ENCODE measurements at regions not wholly inside any gene's neighbourhood (a gene's known extent, or its start where the extent isn't known, plus 50 kb on each side); places are given as distances from the start of the nearest gene placed in this dataset.

DNA sequence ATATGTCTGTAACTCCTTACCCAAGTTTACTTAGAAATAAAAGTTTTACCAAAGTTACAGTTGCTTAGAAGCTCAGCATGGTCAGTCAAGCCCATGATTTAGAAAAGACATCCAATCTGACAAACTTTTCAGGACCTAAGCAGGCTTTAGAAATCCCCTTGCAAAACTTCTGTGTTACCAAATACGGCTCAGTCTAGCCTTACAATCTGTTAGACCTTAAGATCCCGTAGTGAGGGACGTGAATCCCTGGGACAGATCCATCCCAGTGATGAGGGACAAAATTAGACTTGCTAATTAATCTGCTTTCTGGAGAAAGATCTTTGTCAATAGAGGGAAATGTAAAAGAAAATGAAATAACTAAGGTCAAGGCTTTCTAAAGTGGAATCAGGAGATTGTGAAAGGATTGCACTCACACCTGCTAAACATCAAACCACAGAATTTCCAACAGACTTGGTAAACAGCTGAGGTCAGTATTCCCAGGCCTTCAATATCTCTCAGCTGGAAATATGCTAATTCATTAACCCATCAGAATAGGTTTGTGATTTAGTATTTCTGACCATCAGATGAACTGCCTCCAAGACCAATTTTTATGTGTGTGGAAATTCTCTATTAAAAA lies 375.3 kb downstream of the DUSP10 start:
- no peak overlapping the region for H3K27ac ChIP-seq (ENCODE audit: low read depth in 1 of 3, low read length in 2 of 3)
- no peaks in the 10 kb centered on the region for H3K36me3 ChIP-seq (ENCODE audit: control insufficient read depth in 3 of 3, insufficient read depth in 2 of 3, low read depth in 1 of 3, low read length in 3 of 3)
- FAIRE-seq: no peak
- no peaks in the 10 kb centered on the region for H3K4me1 ChIP-seq (ENCODE audit: control insufficient read depth in 3 of 3, insufficient read depth in 2 of 3, low read depth in 1 of 3, low read length in 2 of 3)
- H3K9me3 ChIP-seq (ENCODE audit: control insufficient read depth in 2 of 2, insufficient read depth in 1 of 2, low read depth in 1 of 2, low read length in 1 of 2): no peaks in the 10 kb centered on the region
- no peaks in the 10 kb centered on the region for H3K27me3 ChIP-seq (ENCODE audit: control insufficient read depth in 3 of 3, insufficient read depth in 3 of 3, low read length in 3 of 3)
- 64 to 80% (median 72%) methylated on average over 3 of the region's 3 CpGs for WGBS, 3 donors
- H3K4me3 ChIP-seq (ENCODE audit: low read depth in 1 of 3, low read length in 3 of 3): no peak overlapping the region
- DNase-seq: no peak

GRCh38 chr1:221371705-221372104 lies 370.2 kb downstream of the DUSP10 start:
- FAIRE-seq (no peak), DNase-seq (no peak)
- Histone ChIP-seq H3K4me3 (ENCODE audit: low read depth in 1 of 3, low read length in 3 of 3) (no peak overlapping the region), H3K36me3 (ENCODE audit: control insufficient read depth in 3 of 3, insufficient read depth in 2 of 3, low read depth in 1 of 3, low read length in 3 of 3) (no peaks in the 10 kb centered on the region), H3K27me3 (ENCODE audit: control insufficient read depth in 3 of 3, insufficient read depth in 3 of 3, low read length in 3 of 3) (peaks cover 0 to 2% (median 0%) of the 10 kb centered on the region in 3 donors), H3K9me3 (ENCODE audit: control insufficient read depth in 2 of 2, insufficient read depth in 1 of 2, low read depth in 1 of 2, low read length in 1 of 2) (no peaks in the 10 kb centered on the region), H3K27ac (ENCODE audit: low read depth in 1 of 3, low read length in 2 of 3) (no peak overlapping the region), H3K4me1 (ENCODE audit: control insufficient read depth in 3 of 3, insufficient read depth in 2 of 3, low read depth in 1 of 3, low read length in 2 of 3) (no peaks in the 10 kb centered on the region)
- 59 to 68% (median 63%) methylated on average over 3 of the region's 3 CpGs for WGBS, 3 donors

- H3K36me3 ChIP-seq (ENCODE audit: control insufficient read depth in 3 of 3, insufficient read depth in 2 of 3, low read depth in 1 of 3, low read length in 3 of 3): no peaks in the 10 kb centered on the region
- H3K27me3 ChIP-seq (ENCODE audit: control insufficient read depth in 3 of 3, insufficient read depth in 3 of 3, low read length in 3 of 3): peaks cover 0 to 2% (median 0%) of the 10 kb centered on the region in 3 donors
- H3K9me3 ChIP-seq (ENCODE audit: control insufficient read depth in 2 of 2, insufficient read depth in 1 of 2, low read depth in 1 of 2, low read length in 1 of 2): no peaks in the 10 kb centered on the region
- H3K4me3 ChIP-seq (ENCODE audit: low read depth in 1 of 3, low read length in 3 of 3): no peak overlapping the region
- DNase-seq (no peak), FAIRE-seq (no peak)
- 90 to 97% (median 90%) methylated on average over 1 of the region's 1 CpG for WGBS, 3 donors
- H3K4me1 ChIP-seq (ENCODE audit: control insufficient read depth in 3 of 3, insufficient read depth in 2 of 3, low read depth in 1 of 3, low read length in 2 of 3): no peaks in the 10 kb centered on the region
- no peak overlapping the region for H3K27ac ChIP-seq (ENCODE audit: low read depth in 1 of 3, low read length in 2 of 3)
These were observed 368.1 kb downstream of the DUSP10 start for GRCh38 chr1:221373795-221374194.

GRCh38 chr1:221376286-221376685 lies 365.6 kb downstream of the DUSP10 start:
- no peak for DNase-seq
- 75% methylated on average over 5 of the region's 5 CpGs for WGBS, 3 donors
- H3K9me3 ChIP-seq (ENCODE audit: control insufficient read depth in 2 of 2, insufficient read depth in 1 of 2, low read depth in 1 of 2, low read length in 1 of 2): no peaks in the 10 kb centered on the region
- peaks cover 0 to 2% (median 0%) of the 10 kb centered on the region in 3 donors for H3K27me3 ChIP-seq (ENCODE audit: control insufficient read depth in 3 of 3, insufficient read depth in 3 of 3, low read length in 3 of 3)
- H3K36me3 ChIP-seq (ENCODE audit: control insufficient read depth in 3 of 3, insufficient read depth in 2 of 3, low read depth in 1 of 3, low read length in 3 of 3): no peaks in the 10 kb centered on the region
- no peak for FAIRE-seq
- no peak overlapping the region for H3K4me3 ChIP-seq (ENCODE audit: low read depth in 1 of 3, low read length in 3 of 3)
- H3K27ac ChIP-seq (ENCODE audit: low read depth in 1 of 3, low read length in 2 of 3): no peak overlapping the region
- H3K4me1 ChIP-seq (ENCODE audit: control insufficient read depth in 3 of 3, insufficient read depth in 2 of 3, low read depth in 1 of 3, low read length in 2 of 3): no peaks in the 10 kb centered on the region

DNA sequence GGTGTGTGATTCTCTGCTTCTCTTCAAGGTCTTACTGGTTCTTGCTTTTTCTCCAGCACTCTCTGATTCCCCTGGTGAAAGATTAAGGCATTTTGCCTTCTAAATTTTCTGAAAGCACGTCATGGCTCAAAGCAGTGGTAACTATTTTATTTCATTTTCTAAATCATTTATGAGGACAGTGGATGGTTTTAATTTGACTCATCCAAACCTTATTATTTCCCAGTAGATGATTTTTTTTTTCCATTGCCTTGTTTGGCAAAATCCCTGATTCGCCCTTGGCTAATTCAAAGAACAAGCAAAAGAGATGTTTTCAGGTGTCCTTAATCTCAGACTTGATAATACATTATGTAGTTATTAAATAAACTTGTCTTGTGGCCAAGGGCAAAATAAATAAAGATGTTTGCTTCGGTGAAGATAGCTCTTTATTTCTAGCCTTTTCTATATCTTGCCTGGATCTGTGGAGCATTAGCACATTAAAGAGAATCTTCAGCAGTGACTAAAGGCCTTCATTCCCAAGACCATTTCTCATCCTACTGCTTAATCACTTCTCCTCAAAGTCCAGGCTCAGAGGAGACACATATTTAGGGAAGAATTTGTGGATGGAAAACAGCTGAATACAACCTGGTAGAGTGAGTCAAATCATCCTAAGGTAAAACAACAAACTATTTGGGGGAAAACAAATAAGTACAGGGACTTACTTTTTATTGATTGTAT lies 359.8 kb downstream of the DUSP10 start:
- Histone ChIP-seq H3K36me3 (ENCODE audit: control insufficient read depth in 3 of 3, insufficient read depth in 2 of 3, low read depth in 1 of 3, low read length in 3 of 3) (no peaks in the 10 kb centered on the region), H3K27ac (ENCODE audit: low read depth in 1 of 3, low read length in 2 of 3) (no peak overlapping the region), H3K4me1 (ENCODE audit: control insufficient read depth in 3 of 3, insufficient read depth in 2 of 3, low read depth in 1 of 3, low read length in 2 of 3) (no peaks in the 10 kb centered on the region), H3K27me3 (ENCODE audit: control insufficient read depth in 3 of 3, insufficient read depth in 3 of 3, low read length in 3 of 3) (no peaks in the 10 kb centered on the region), H3K4me3 (ENCODE audit: low read depth in 1 of 3, low read length in 3 of 3) (no peak overlapping the region), H3K9me3 (ENCODE audit: control insufficient read depth in 2 of 2, insufficient read depth in 1 of 2, low read depth in 1 of 2, low read length in 1 of 2) (no peaks in the 10 kb centered on the region)
- FAIRE-seq: no peak
- DNase-seq: no peak
- 66 to 78% (median 76%) methylated on average over 3 of the region's 3 CpGs for WGBS, 3 donors

DNA sequence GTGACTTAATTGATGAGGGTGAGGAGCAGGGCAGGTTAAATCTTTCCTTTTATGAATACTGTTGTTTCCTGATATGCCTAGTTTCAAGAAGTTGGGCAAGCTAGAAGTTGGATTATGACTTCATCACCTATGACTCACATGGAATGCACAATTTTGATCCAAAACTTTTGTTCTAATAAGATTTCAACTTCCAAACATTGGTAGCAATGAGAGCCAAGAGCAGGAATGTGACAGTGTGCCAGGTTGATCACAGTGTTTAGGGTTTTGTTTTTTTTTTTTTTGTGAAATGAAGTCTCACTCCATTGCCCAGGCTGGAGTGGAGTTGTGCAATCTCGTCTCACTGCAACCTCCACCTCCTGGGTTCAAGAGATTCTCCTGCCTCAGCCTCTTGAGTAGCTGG lies 349.4 kb downstream of the DUSP10 start:
- WGBS, 3 donors: 75 to 80% (median 79%) methylated on average over 1 of the region's 1 CpG
- Histone ChIP-seq H3K9me3 (ENCODE audit: control insufficient read depth in 2 of 2, insufficient read depth in 1 of 2, low read depth in 1 of 2, low read length in 1 of 2) (peaks cover 0 to 9% of the 10 kb centered on the region in 2 donors), H3K4me3 (ENCODE audit: low read depth in 1 of 3, low read length in 3 of 3) (no peak overlapping the region), H3K27ac (ENCODE audit: low read depth in 1 of 3, low read length in 2 of 3) (no peak overlapping the region), H3K4me1 (ENCODE audit: control insufficient read depth in 3 of 3, insufficient read depth in 2 of 3, low read depth in 1 of 3, low read length in 2 of 3) (no peaks in the 10 kb centered on the region), H3K27me3 (ENCODE audit: control insufficient read depth in 3 of 3, insufficient read depth in 3 of 3, low read length in 3 of 3) (no peaks in the 10 kb centered on the region), H3K36me3 (ENCODE audit: control insufficient read depth in 3 of 3, insufficient read depth in 2 of 3, low read depth in 1 of 3, low read length in 3 of 3) (no peaks in the 10 kb centered on the region)
- DNase-seq (no peak), FAIRE-seq (no peak)

DNA sequence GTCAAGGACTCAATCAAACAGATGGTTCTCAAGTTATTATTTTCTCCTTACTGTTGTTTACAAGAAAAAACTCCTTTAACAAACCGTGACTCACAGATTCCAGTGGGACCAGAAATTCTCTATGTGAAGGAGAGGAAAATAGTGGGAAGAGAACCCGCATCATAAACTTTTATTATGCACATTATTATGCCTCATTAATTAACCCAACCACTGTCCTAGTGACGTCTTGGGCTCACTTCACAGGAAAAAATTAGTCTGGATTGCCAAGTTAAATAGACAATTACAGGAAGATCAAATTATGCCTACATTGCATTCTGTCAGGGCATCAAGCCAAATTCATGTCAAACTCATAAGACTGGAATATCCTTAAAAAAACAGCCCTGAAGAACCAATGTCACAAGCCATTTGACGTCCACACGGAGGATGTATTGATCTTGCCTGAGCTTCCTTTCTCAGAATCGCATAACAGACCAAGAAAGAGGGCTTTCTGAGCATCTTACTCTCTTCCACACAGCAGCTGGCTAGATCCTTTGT lies 347.8 kb downstream of the DUSP10 start:
- Histone ChIP-seq H3K36me3 (ENCODE audit: control insufficient read depth in 3 of 3, insufficient read depth in 2 of 3, low read depth in 1 of 3, low read length in 3 of 3) (no peaks in the 10 kb centered on the region), H3K4me1 (ENCODE audit: control insufficient read depth in 3 of 3, insufficient read depth in 2 of 3, low read depth in 1 of 3, low read length in 2 of 3) (no peaks in the 10 kb centered on the region), H3K4me3 (ENCODE audit: low read depth in 1 of 3, low read length in 3 of 3) (no peak overlapping the region), H3K9me3 (ENCODE audit: control insufficient read depth in 2 of 2, insufficient read depth in 1 of 2, low read depth in 1 of 2, low read length in 1 of 2) (peaks cover 0 to 13% of the 10 kb centered on the region in 2 donors), H3K27ac (ENCODE audit: low read depth in 1 of 3, low read length in 2 of 3) (no peak overlapping the region), H3K27me3 (ENCODE audit: control insufficient read depth in 3 of 3, insufficient read depth in 3 of 3, low read length in 3 of 3) (no peaks in the 10 kb centered on the region)
- WGBS, 3 donors: 60 to 65% (median 65%) methylated on average over 6 of the region's 6 CpGs
- FAIRE-seq (no peak), DNase-seq (peak in 1 of 2 donors; percentile 3)

- no peaks in the 10 kb centered on the region for H3K36me3 ChIP-seq (ENCODE audit: control insufficient read depth in 3 of 3, insufficient read depth in 2 of 3, low read depth in 1 of 3, low read length in 3 of 3)
- FAIRE-seq (no peak), DNase-seq (no peak)
- H3K4me1 ChIP-seq (ENCODE audit: control insufficient read depth in 3 of 3, insufficient read depth in 2 of 3, low read depth in 1 of 3, low read length in 2 of 3): no peaks in the 10 kb centered on the region
- H3K9me3 ChIP-seq (ENCODE audit: control insufficient read depth in 2 of 2, insufficient read depth in 1 of 2, low read depth in 1 of 2, low read length in 1 of 2): peaks cover 0 to 10% of the 10 kb centered on the region in 2 donors
- no peaks in the 10 kb centered on the region for H3K27me3 ChIP-seq (ENCODE audit: control insufficient read depth in 3 of 3, insufficient read depth in 3 of 3, low read length in 3 of 3)
- no peak overlapping the region for H3K4me3 ChIP-seq (ENCODE audit: low read depth in 1 of 3, low read length in 3 of 3)
- H3K27ac ChIP-seq (ENCODE audit: low read depth in 1 of 3, low read length in 2 of 3): no peak overlapping the region
- WGBS, 3 donors: 76 to 92% (median 79%) methylated on average over 2 of the region's 2 CpGs
These were observed 345.4 kb downstream of the DUSP10 start for GRCh38 chr1:221396526-221396925.
